Upper lobe of left lung (tissue), 6 donors: ENCODE measurements at regions not wholly inside any gene's neighbourhood (a gene's known extent, or its start where the extent isn't known, plus 50 kb on each side); places are given as distances from the start of the nearest gene placed in this dataset.
A peak's percentile ranks its signal among the peaks of the same experiment; 100 is the strongest.

ENCODE experiments used
- ATAC-seq, 2 donors: fragments of 200-7000 bp; cut with Tn5 transposase; one replicate each; pipeline ENCODE4 v1.9.1; 2022; ENCODE audit warnings: mild to moderate bottlenecking in 2 of 2, moderate library complexity in 2 of 2; ENCODE audit not compliant: low FRiP score in 2 of 2
- DNase-seq, 2 donors: peaks; one replicate each; pipeline ENCODE4 v3.0.0-alpha.2; 2019 to 2020
- H3K27ac ChIP-seq, 4 donors: fragments of 200-600 bp; sonication (generic); one replicate each; pipeline ENCODE4 v1.5.1; 2016 to 2019
- H3K27me3 ChIP-seq, 4 donors: fragments of 200-600 bp; sonication (generic); one replicate each; pipeline ENCODE4 v1.5.1; 2017 to 2019
- H3K36me3 ChIP-seq, 4 donors: fragments of 200-600 bp; sonication (generic); one replicate each; pipeline ENCODE4 v1.5.1; 2016 to 2019
- H3K4me1 ChIP-seq, 4 donors: fragments of 200-600 bp; sonication (generic); one replicate each; pipeline ENCODE4 v1.5.1; 2018 to 2019
- H3K4me3 ChIP-seq, 4 donors: fragments of 200-600 bp; sonication (generic); one replicate each; pipeline ENCODE4 v1.5.1; 2017 to 2019; ENCODE audit warnings: mild to moderate bottlenecking in 2 of 4, moderate library complexity in 1 of 4
- H3K9me3 ChIP-seq, 4 donors: fragments of 200-600 bp; sonication (generic); one replicate each; pipeline ENCODE4 v1.5.1; 2018 to 2019
- EP300 ChIP-seq, 4 donors: sonication (generic); formaldehyde crosslinking; IDR thresholded peaks; one replicate each; pipeline ENCODE4 v1.5.1; 2017; ENCODE audit warnings: antibody characterized with exemption in 4 of 4, control low read depth in 2 of 4
- POLR2A ChIP-seq, 4 donors: fragments of 450-650 bp; IDR thresholded peaks; one replicate each; pipeline ENCODE4 v1.5.1; 2016 to 2017; ENCODE audit warnings: antibody characterized with exemption in 4 of 4, mild to moderate bottlenecking in 2 of 4
- POLR2AphosphoS5 ChIP-seq, 2 donors: sonication (generic); formaldehyde crosslinking; IDR thresholded peaks; one replicate each; pipeline ENCODE4 v1.5.1; 2017; ENCODE audit warnings: antibody characterized with exemption in 2 of 2
- WGBS, 2 donors: methylation state at CpG; one replicate each; pipeline ENCODE4 v1.1.5; 2017 to 2018; 5-methylcytosine and 5-hydroxymethylcytosine counted together
- TF ChIP-seq, protein P1 (sequence below), 6 experiments: fragments of 450-650 bp in 4 of 6; fragments of 200-600 bp in 2 of 6; sonication (generic) in 2 of 6; IDR thresholded peaks; one replicate each; pipeline ENCODE4 v1.5.1; 2016 to 2019; ENCODE audit warnings: antibody characterized with exemption in 6 of 6
- donor health status: DM: no; HTN: no; CAD: no; lungs with moderate emphysema.
- donor health status: DM: no; HTN: yes; CAD: no; lungs with severe emphysema.

DNA sequence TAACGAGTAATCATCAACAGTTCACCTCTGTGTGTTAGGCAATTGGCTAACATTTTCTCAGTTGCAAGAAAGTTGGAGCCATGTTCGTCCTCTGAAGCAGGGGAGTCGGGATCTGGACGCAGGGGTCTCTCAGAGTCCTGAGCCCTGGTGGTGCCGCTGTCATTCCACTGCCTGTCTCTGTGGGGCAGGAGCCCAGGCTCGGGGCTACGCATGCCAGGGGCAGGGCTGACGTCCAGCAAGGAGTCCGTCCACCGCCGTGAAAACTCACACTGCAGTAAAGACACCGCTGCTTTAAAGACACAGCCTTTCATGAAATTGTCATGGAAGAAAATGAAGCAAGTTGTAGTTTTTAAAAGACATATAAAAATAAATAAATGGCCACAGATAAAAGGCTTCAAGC, 571.1 kb upstream of the SOX11 start:
- no peaks in the 10 kb centered on the region for H3K27me3 ChIP-seq
- H3K9me3 ChIP-seq: no peaks in the 10 kb centered on the region
- H3K4me3 ChIP-seq: no peak overlapping the region
- ATAC-seq: no peak
- DNase-seq: peak in 1 of 2 donors; percentile 29
- H3K27ac ChIP-seq: no peak overlapping the region
- WGBS, 2 donors: 34 to 43% methylated on average over 12 of the region's 12 CpGs
- no peaks in the 10 kb centered on the region for H3K36me3 ChIP-seq
- TF ChIP-seq, protein P1, sequence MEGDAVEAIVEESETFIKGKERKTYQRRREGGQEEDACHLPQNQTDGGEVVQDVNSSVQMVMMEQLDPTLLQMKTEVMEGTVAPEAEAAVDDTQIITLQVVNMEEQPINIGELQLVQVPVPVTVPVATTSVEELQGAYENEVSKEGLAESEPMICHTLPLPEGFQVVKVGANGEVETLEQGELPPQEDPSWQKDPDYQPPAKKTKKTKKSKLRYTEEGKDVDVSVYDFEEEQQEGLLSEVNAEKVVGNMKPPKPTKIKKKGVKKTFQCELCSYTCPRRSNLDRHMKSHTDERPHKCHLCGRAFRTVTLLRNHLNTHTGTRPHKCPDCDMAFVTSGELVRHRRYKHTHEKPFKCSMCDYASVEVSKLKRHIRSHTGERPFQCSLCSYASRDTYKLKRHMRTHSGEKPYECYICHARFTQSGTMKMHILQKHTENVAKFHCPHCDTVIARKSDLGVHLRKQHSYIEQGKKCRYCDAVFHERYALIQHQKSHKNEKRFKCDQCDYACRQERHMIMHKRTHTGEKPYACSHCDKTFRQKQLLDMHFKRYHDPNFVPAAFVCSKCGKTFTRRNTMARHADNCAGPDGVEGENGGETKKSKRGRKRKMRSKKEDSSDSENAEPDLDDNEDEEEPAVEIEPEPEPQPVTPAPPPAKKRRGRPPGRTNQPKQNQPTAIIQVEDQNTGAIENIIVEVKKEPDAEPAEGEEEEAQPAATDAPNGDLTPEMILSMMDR (IDR thresholded peaks at IDR 0.05): no peak
- no peak for TF ChIP-seq EP300 (IDR thresholded peaks at IDR 0.05)
- no peak for TF ChIP-seq POLR2A (IDR thresholded peaks at IDR 0.05)
- no peak for TF ChIP-seq POLR2AphosphoS5 (IDR thresholded peaks at IDR 0.05)
- H3K4me1 ChIP-seq: no peaks in the 10 kb centered on the region

DNA sequence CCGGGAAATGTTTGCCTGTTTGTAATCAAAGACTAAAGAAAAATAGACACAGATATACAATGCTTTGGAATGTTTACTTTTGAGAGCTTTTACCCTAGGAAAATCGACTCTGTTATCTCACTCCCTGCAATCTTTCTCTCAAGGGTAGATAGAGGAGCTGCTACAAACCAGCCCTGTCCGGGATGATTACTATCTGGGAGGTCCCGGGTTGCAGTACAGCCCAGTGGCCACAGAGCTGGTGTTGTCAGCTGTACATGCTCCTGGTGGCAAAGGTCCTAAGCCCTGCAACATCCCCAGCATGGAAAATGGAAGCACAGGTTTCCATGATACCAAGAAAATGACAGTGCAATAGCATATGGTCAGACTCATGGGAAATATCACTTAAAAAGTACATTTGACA, 570.5 kb upstream of the SOX11 start:
- Histone ChIP-seq H3K4me3 (no peak overlapping the region), H3K9me3 (no peaks in the 10 kb centered on the region), H3K4me1 (no peaks in the 10 kb centered on the region), H3K27ac (no peak overlapping the region), H3K27me3 (no peaks in the 10 kb centered on the region), H3K36me3 (no peaks in the 10 kb centered on the region)
- ATAC-seq: peak in 1 of 2 donors; percentile 16
- 10 to 12% methylated on average over 4 of the region's 4 CpGs for WGBS, 2 donors
- no peak for DNase-seq
- TF ChIP-seq POLR2A (IDR thresholded peaks at IDR 0.05) (no peak), EP300 (IDR thresholded peaks at IDR 0.05) (no peak), POLR2AphosphoS5 (IDR thresholded peaks at IDR 0.05) (no peak)
- TF ChIP-seq, protein P1 (IDR thresholded peaks at IDR 0.05): no peak

DNA sequence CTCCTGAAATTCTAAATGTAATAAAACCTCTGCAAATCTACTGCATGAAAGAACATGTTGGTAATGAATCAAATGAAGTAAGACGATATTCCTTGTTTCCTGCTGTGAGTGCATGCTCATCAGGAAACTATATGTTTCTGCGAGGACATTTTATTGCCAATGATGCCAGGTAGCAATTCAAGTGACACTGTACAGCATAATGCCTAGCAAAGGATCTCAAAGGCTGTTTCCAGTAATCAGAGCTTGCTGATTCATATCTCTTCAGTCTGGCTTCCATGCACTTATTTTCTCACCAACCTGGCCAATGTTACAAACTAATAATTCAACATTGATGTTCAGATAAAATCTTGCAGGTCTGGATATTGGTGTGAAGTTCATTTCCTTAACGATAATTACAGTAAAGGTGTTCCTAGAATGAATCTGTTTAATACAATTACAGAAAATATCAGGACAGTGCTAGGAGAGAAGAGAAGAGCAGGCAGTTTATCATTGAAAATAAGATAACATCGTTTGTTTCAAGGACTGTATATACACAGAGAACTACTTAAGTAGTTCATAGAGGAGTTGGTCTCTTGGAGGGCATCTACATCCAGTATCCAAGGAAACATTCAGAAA, 568.5 kb upstream of the SOX11 start:
- no peaks in the 10 kb centered on the region for H3K4me1 ChIP-seq
- no peak for ATAC-seq
- H3K27me3 ChIP-seq: no peaks in the 10 kb centered on the region
- H3K27ac ChIP-seq: no peak overlapping the region
- WGBS, 2 donors: 67 to 68% methylated on average over 4 of the region's 4 CpGs
- TF ChIP-seq, protein P1 (IDR thresholded peaks at IDR 0.05): no peak
- no peak for TF ChIP-seq POLR2AphosphoS5 (IDR thresholded peaks at IDR 0.05)
- no peak for DNase-seq
- H3K36me3 ChIP-seq: no peaks in the 10 kb centered on the region
- H3K4me3 ChIP-seq: no peak overlapping the region
- H3K9me3 ChIP-seq: no peaks in the 10 kb centered on the region

DNA sequence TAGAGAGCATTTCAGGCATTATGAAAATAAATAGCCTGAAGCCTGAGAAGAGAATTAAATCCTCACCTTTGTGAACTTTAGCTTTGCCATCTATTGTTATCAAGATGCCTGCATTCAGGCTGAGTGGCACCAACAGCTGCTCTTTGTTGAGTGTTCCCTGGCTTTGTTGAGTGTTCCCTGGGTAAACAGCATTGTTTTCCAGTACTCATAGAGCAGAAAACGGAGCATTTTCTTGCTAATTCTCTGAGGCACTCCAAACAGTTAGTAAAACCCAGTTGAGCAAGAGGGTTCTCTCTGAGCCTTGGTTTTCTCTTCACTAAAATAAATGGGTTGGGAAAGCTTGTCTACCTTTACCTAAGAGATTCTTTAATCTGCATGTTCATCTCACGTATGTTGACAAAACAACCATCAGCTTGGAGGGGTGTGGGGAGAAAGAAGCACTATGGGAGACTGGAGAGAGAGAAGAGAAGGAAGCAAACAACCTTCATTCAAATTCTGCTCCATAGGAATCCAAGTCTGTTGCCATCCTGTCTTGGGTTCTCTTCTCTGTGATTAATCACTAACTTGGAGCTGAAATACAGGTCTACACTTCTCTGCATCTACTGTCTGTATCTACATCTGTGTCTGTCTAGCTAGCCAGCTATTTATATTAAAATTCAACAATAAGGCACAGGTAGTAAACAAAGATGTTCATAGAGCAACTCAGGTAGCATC, 567.0 kb upstream of the SOX11 start:
- WGBS, 2 donors: 63 to 65% methylated on average over 2 of the region's 2 CpGs
- no peak for TF ChIP-seq POLR2A (IDR thresholded peaks at IDR 0.05)
- TF ChIP-seq EP300 (IDR thresholded peaks at IDR 0.05): no peak
- TF ChIP-seq, protein P1 (IDR thresholded peaks at IDR 0.05): no peak
- TF ChIP-seq POLR2AphosphoS5 (IDR thresholded peaks at IDR 0.05): no peak
- Histone ChIP-seq H3K4me3 (no peak overlapping the region), H3K9me3 (no peaks in the 10 kb centered on the region), H3K36me3 (no peaks in the 10 kb centered on the region), H3K27ac (no peak overlapping the region), H3K27me3 (no peaks in the 10 kb centered on the region), H3K4me1 (no peaks in the 10 kb centered on the region)
- ATAC-seq: no peak
- no peak for DNase-seq

DNA sequence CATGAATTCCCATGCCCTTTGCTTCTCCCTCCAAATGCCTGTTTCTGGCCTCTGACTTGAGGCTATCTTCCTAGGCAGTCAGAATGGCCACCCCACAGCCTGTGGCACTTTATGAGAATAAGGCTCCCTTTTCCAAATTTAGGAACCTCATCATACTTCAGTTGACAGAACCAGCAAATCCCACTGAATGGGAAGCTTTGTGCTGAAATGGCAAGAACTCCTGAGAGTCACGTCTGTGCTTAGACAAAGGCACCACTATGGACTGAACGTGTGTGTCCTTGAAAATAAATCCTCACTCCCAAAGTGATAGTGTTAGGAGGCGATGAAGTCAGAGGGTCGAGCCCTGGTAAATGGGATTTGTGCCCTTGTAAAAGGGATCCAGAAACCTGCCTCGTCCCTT, 559.9 kb upstream of the SOX11 start:
- H3K27me3 ChIP-seq: no peaks in the 10 kb centered on the region
- no peaks in the 10 kb centered on the region for H3K9me3 ChIP-seq
- WGBS, 2 donors: 90 to 92% methylated on average over 5 of the region's 5 CpGs
- TF ChIP-seq, protein P1 (IDR thresholded peaks at IDR 0.05): no peak
- TF ChIP-seq EP300 (IDR thresholded peaks at IDR 0.05) (no peak), POLR2AphosphoS5 (IDR thresholded peaks at IDR 0.05) (no peak), POLR2A (IDR thresholded peaks at IDR 0.05) (no peak)
- ATAC-seq: no peak
- no peak for DNase-seq
- H3K4me3 ChIP-seq: no peak overlapping the region
- no peaks in the 10 kb centered on the region for H3K4me1 ChIP-seq
- no peak overlapping the region for H3K27ac ChIP-seq
- no peaks in the 10 kb centered on the region for H3K36me3 ChIP-seq
